Renal cortical epithelial cell (primary cell): ENCODE measurements at regions not wholly inside any gene's neighbourhood (a gene's known extent, or its start where the extent isn't known, plus 50 kb on each side); places are given as distances from the start of the nearest gene placed in this dataset.

Source experiments
- DNase-seq: peaks from one replicate; pipeline ENCODE4 v3.0.0-alpha.2; 2011; ENCODE audit warnings: low read depth

GRCh38 chr11:120034176-120034875 lies 103.6 kb downstream of the TRIM29 start:
- no peak for DNase-seq

- no peak for DNase-seq
Measured at GRCh38 chr11:120032766-120033390, 105.0 kb downstream of the TRIM29 start.

DNA sequence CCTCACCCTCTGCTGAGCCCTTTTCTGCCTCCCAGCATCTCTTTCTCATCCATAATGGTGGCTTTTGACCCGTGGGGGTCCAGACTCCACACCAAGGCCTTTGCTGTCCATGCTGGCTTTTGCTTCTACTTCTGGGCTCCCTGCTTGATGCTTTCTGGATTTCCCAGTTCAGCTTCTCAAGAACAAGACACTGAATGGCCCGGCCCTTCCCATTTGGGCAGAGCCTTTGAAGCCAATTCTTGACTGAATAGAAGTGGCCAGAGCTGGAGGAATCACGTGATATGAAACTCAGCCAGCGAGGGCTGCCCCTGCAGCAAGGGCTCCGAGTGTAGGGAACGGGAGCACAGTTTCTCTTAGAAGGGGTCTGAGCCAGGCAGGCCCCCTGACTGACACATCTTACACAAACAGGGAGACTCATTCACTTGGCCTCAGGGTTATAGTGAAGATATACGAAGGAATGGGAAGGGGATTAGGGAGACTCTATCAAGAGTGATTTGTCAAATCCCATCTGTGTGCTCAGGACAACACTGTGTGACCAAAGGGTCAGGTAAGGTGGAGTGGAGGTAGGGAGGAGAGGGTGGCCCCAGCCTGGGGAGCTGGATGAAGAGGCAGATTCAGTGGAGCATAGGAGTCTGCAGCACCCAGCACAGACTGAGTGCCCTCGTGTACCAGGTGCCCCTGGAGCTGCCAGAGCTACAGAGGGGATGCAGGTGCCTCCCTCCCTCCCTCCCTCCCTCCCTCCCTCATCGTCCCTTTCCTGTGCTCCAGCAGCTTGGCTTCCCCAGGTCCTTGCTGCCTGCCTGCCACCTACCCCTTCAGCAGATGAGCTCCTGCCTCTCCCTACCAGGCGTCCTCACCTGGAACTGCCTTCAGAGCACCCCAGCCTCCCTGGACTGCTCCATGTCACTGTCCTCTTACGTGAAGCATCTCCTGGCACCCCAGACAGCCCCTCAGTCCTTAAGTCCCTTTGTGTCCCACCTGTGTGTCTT lies 106.0 kb downstream of the TRIM29 start:
- DNase-seq = no peak

- no peak for DNase-seq
Measured at GRCh38 chr11:120031156-120031555, 106.8 kb downstream of the TRIM29 start.

DNA sequence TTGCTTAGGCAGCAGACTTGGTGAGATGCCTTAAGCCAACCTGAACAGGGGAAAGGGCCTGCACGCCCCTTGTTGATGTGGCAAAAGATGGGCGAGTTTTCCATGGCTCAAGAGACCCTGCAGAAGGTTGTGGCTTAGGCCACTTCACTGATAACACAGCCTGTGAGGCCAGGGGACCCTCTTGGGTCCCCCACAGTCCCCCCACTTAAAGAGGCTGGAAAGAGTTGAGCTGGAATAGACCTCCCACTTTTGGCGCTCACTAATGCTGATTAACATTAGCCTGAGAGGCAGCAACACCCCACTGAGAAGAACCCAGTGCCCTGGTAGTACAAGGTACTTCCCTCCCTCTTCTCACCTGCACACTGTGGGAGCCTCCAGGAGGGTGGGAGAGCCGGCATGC lies 107.5 kb downstream of the TRIM29 start:
- no peak for DNase-seq

DNA sequence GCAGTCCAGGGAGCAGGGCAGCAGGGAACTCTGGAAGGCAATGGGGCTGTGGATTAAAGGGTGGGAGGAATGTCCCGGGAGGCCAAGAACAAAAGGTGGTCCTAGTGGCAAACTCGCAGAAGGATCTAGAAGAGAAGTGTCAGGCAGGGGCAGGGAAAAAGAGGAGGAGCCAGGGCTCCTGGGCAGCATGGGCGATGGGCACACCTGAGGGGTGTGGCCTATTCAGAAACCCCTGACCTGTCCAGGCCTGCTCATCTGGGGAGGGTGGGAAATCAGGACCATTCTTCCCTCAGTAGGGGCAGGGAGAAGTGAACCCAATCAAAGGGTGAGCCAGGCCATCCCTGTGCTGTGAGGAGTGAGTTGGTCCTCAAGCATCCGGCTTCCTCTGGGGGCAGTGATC lies 108.6 kb downstream of the TRIM29 start:
- DNase-seq = no peak

GRCh38 chr11:120028897-120029258 lies 109.0 kb downstream of the TRIM29 start:
- no peak for DNase-seq

DNA sequence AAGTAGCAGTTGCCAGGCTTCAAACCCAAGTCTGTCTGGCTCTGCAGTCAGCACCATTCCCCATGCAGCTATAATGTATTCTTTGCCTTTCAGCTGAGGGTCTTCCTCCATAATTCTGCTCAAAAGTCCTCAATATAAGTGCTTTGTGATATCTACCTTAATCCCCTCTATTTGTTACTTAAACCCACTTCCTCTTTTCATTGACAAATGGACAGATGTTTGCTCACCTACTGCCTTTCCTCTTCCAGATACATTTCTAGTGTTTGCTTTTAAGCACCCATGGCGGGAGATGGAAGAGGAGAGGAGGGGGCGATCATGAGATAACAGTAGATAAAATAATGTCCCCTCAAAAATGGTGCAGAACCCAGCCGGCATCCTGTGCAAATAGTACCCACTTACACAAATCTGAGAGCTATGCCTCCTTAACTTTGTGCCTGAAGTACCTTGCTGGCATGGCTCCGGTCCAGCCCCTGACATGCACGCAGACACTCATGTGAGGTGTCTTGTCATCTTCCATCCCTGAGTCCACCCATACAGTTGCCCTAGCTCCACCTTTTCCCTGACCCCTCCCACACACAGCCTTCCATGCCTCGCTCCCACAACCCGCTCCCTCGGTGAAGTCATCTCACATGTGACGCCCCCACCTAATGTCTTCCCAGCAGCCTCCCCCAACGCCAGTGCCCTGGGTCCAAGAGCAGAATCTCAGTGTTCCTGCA lies 109.6 kb downstream of the TRIM29 start:
- no peak for DNase-seq

DNA sequence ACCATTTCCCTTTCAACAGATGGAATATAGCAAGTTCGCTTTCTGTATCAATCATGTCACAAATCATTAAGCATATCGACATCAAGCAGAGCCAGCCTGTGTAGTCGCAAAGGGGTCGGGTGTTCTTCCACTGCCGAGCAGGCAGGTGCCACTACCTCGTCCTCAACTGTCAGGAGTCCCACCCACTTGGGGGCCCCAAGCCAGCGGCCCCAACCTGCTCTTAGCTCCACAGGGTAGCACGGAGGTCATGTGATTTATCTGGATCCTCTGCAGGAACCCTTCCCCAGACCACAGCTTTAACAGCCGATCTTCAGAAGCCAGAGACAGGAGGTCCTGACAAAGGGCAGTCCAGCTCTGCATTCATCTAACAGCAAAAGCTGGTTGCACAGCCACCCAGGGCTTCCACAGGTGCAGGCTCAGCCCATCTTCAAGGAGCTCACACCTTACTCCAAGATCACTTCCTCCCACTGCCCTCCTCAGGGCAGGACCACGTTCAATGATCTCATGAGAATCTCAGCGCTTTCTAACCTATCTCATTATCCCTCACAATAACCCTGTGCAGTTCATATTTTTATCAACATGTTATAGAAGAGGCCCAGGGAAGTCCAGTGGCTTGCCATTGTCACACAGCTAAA lies 110.2 kb downstream of the TRIM29 start:
- no peak for DNase-seq

- no peak for DNase-seq
Measured at GRCh38 chr11:120025606-120026335, 112.1 kb downstream of the TRIM29 start.

- DNase-seq = no peak
Measured at GRCh38 chr11:120024586-120024985, 113.3 kb downstream of the TRIM29 start.

DNA sequence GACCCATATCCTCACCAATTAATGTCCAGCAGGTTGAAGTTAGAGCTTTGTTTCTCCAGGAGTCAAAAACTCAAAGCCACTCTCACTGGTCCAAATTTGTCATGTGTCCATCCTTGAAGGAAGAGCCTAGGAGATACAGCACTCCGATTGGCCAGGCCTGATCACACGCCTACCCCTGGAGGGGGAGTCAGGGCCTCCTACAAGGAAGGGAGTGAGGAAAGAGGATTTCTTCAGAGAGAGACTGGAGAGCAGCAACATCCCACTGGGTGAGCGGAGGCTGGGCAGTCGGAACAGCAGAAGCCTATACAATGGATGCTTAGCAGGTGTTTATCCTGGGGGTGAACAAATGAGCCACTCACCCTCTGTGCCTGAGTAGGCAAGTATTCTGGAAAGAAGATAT lies 113.9 kb downstream of the TRIM29 start:
- DNase-seq = no peak

- DNase-seq = no peak
Measured at GRCh38 chr11:120023551-120023950, 114.4 kb downstream of the TRIM29 start.

DNA sequence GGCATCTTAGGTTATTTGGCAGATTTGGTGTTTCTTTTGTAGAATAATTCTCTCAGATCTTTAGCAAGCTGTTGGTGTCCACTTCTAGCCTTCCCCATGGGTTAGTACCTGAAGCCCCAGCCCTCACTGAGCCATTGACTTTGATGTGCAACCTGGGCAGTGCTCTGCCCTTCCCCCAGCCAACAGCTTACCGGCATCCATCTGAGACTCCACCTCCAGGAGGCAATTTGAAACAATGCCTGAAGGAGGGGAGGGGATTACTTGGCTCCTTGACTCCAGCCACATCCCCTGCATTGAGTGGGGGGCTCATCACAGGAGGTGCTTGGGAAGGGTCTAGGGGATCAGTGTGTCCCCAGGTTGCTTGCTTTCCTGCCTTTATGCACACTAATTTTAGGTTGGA lies 114.8 kb downstream of the TRIM29 start:
- no peak for DNase-seq

- DNase-seq = no peak
Measured at GRCh38 chr11:120022617-120023016, 115.3 kb downstream of the TRIM29 start.

DNA sequence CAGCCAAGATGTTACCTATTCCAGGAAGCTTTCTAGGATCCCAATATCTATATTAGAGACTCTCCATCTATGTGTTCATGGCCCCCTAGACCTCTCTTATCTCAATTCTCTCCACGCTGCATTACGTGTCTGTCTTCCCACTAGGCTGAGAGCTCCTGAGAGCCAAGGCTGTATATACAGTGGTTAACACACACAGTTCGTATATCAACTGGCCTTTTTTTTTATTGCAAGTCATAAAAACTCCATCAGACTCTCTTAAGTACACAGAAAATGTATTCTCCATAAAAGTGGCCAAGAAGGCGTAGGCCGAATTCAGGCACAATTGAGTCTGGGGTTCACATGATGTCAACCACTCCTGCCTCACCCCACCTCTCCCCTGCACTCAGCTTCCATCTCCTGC lies 115.9 kb downstream of the TRIM29 start:
- DNase-seq = no peak

DNA sequence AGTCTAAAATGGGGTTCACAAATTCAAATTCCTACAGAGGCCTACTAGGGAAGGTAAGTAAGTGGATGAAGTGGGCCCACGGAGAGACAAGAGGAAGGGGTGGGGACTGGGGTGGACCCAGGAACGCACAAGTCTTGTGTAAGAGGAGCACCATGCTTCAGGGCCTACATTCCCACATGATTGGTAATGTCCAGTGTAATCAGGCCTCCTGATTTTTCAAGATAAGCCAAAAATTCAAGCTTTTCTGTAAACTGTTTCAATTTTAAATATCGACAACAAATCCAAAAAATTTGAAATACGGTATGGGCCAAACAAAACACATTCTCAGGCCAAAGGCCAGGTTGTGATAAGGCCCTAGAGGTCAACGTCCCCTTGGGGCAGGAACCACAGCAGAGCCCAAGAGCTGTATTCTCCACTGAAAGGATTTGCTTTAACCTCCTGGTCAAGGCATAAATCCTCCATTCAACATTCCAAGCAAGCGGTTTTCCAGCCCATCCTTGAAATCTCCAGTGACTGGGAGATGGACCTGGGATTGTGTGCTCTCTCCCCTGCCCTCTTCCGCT lies 116.4 kb downstream of the TRIM29 start:
- DNase-seq = no peak

GRCh38 chr11:120020981-120021380 lies 116.9 kb downstream of the TRIM29 start:
- no peak for DNase-seq

- DNase-seq = no peak
Measured at GRCh38 chr11:120020486-120020885, 117.4 kb downstream of the TRIM29 start.

- DNase-seq = no peak
Measured at GRCh38 chr11:120019191-120019590, 118.7 kb downstream of the TRIM29 start.
